Nephron (organoid): ENCODE measurements at regions not wholly inside any gene's neighbourhood (a gene's known extent, or its start where the extent isn't known, plus 50 kb on each side); places are given as distances from the start of the nearest gene placed in this dataset.

Experiments
- H3K27ac Mint-ChIP-seq, 3 experiments: 2 replicates each; pipeline ENCODE4 v1.8.0; 2020; ENCODE audit warnings: mixed read lengths in 3 of 3, mild to moderate bottlenecking in 2 of 3, moderate library complexity in 1 of 3
- H3K27me3 Mint-ChIP-seq: 2 replicates; pipeline ENCODE4 v1.8.0; 2021; ENCODE audit warnings: low read depth, mild to moderate bottlenecking, moderate library complexity, mixed read lengths
- H3K36me3 Mint-ChIP-seq: 2 replicates; pipeline ENCODE4 v1.8.0; 2020; ENCODE audit warnings: low read depth, mixed read lengths
- H3K4me1 Mint-ChIP-seq: 2 replicates; pipeline ENCODE4 v1.8.0; 2020; ENCODE audit warnings: mixed read lengths
- H3K4me3 Mint-ChIP-seq, 3 experiments: 2 replicates each; pipeline ENCODE4 v1.8.0; 2020; ENCODE audit warnings: mild to moderate bottlenecking in 3 of 3, mixed read lengths in 3 of 3, moderate library complexity in 2 of 3
- H3K9me3 Mint-ChIP-seq: 2 replicates; pipeline ENCODE4 v1.8.0; 2020; ENCODE audit warnings: mixed read lengths
- CTCF ChIP-seq, 3 experiments: fragments of 200-600 bp; sonication (generic); IDR thresholded peaks; one replicate each; pipeline ENCODE4 v1.5.0; 2021; ENCODE audit warnings: antibody characterized with exemption in 3 of 3; ENCODE audit not compliant: unreplicated experiment in 3 of 3

- Mint-ChIP-seq H3K4me1 (peaks cover 11% of the 10 kb centered on the region), H3K4me3 (no peak overlapping the region), H3K27ac (peak overlapping the region in 2 of 3 experiments; percentile 2 to 5), H3K27me3 (no peaks in the 10 kb centered on the region), H3K9me3 (no peaks in the 10 kb centered on the region), H3K36me3 (peaks cover 16% of the 10 kb centered on the region)
- TF ChIP-seq CTCF (IDR thresholded peaks at IDR 0.05; ENCODE audit: unreplicated experiment in 3 of 3), result no peak
These were observed 50.1 kb upstream of the POU5F2 start for GRCh38 chr5:93791518-93791972.
